Pancreas (tissue), 10 donors: ENCODE measurements at regions not wholly inside any gene's neighbourhood (a gene's known extent, or its start where the extent isn't known, plus 50 kb on each side); places are given as distances from the start of the nearest gene placed in this dataset.

Experiments
- ATAC-seq, 4 donors: fragments of 200-7000 bp; cut with Tn5 transposase; one replicate each; pipeline versions ENCODE4 v1.8.0 to v1.9.1; 2020; ENCODE audit warnings: mild to moderate bottlenecking in 4 of 4, moderate library complexity in 4 of 4
- DNase-seq, 6 donors: peaks; one replicate each; pipeline ENCODE4 v3.0.0-alpha.2; 2020
- FAIRE-seq: peaks from 2 replicates; lab custom pipeline; 2012; peaks lifted over from hg19 to GRCh38; lab: Jason Lieb, UNC
- H3K27ac ChIP-seq, 4 donors: fragments of 200-600 bp; sonication (generic); 1 replicate in 3 of 4; 2 replicates in 1 of 4; pipeline versions ENCODE4 v1.5.0 to v1.8.0; 2020
- H3K27me3 ChIP-seq, 4 donors: fragments of 200-600 bp; one replicate each; pipeline ENCODE4 v1.8.0; 2021
- H3K36me3 ChIP-seq, 3 donors: fragments of 200-600 bp; sonication (generic) in 1 of 3; one replicate each; pipeline versions ENCODE4 v1.5.0 to v1.8.0; 2020 to 2021
- H3K4me1 ChIP-seq, 3 donors: fragments of 200-600 bp; one replicate each; pipeline ENCODE4 v1.8.0; 2021
- H3K4me3 ChIP-seq, 4 donors: fragments of 200-600 bp; sonication (generic) in 2 of 4; one replicate each; pipeline versions ENCODE4 v1.5.0 to v1.8.0; 2020 to 2021
- H3K9me3 ChIP-seq, 4 donors: fragments of 200-600 bp; one replicate each; pipeline ENCODE4 v1.8.0; 2021
- WGBS, 2 donors: extraction: QIAGEN DNeasy Blood & Tissue Kit; methylation state at CpG; one replicate each; pipeline ENCODE4 v1.1.7; 2013; 5-methylcytosine and 5-hydroxymethylcytosine counted together
- intact Hi-C, 3 donors: fragments of 100-400 bp; cut with DNase I; formaldehyde crosslinking; loops; one replicate each; pipeline versions ENCODE4 v1.11.1 to v1.14.2; 2022
- TF ChIP-seq, protein P1 (sequence below), 4 donors: fragments of 200-600 bp; sonication (generic) in 3 of 4; IDR thresholded peaks; one replicate each; pipeline versions ENCODE4 v1.5.0 to v1.8.0; 2021; ENCODE audit warnings: antibody characterized with exemption in 4 of 4
- donor health status: healthy with polysubstance abuse.
- donor health status: DM: no; HTN: no; CAD: no; lungs with moderate emphysema.
- donor health status: DM: no; HTN: no; CAD: no.
- donor health status: control.
- donor health status: control.
- donor health status: Bipolar disorder and iron deficiency.
- donor health status: DM: yes; HTN: yes; CAD: no.
- donor health status: DM: no; HTN: no; CAD: no.
- donor health status: DM: no; HTN: no; CAD: no.
- donor health status: DM: yes; HTN: yes; CAD: no.

DNA sequence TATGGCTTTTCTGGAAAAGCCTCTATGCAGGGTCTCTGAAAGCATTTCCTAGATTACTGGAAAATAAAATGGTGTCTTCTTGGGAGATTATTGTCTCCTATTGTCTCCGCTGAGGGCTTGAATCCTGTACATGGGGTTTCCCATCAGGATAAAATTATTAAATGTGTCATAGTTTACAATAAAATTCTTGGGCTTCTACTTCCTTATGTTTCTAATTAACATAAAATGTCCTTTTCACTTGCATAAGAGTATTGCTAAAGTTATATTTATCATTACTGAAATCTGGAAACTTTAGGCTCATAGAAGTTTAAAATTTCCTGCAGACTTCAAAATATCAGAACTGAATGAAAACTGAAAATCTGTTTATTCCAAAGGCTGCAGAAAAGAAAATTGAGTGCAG lies 595.5 kb upstream of the AGTR1 start:
- Histone ChIP-seq H3K4me1 (no peaks in the 10 kb centered on the region), H3K27ac (no peak overlapping the region), H3K9me3 (no peaks in the 10 kb centered on the region), H3K36me3 (no peaks in the 10 kb centered on the region), H3K4me3 (no peak overlapping the region), H3K27me3 (no peaks in the 10 kb centered on the region)
- ATAC-seq, result no peak
- TF ChIP-seq, protein P1, sequence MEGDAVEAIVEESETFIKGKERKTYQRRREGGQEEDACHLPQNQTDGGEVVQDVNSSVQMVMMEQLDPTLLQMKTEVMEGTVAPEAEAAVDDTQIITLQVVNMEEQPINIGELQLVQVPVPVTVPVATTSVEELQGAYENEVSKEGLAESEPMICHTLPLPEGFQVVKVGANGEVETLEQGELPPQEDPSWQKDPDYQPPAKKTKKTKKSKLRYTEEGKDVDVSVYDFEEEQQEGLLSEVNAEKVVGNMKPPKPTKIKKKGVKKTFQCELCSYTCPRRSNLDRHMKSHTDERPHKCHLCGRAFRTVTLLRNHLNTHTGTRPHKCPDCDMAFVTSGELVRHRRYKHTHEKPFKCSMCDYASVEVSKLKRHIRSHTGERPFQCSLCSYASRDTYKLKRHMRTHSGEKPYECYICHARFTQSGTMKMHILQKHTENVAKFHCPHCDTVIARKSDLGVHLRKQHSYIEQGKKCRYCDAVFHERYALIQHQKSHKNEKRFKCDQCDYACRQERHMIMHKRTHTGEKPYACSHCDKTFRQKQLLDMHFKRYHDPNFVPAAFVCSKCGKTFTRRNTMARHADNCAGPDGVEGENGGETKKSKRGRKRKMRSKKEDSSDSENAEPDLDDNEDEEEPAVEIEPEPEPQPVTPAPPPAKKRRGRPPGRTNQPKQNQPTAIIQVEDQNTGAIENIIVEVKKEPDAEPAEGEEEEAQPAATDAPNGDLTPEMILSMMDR (IDR thresholded peaks at IDR 0.05), result no peak
- no peak for FAIRE-seq
- DNase-seq, result no peak
- 89 to 100% methylated on average over 1 of the region's 1 CpG for WGBS, 2 donors
- intact Hi-C loops, result no loop called here

DNA sequence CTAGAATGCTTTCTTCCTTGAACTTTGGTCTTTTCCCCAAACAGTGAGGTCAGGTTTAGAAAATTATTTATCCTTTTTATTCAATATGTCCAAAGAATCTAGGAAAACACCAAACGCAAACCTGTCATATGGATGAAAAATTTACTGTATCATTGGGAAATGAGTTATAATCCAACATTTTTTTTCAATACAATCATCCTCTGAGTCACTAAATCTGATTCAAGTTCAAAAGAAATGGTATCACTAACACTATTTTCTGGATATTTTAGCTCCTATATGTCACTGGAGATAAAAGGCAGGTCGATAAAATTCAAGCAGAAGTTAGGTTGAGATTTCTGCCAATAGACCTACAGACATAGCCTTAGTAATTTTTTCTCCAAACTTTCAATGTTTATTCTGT lies 591.6 kb upstream of the AGTR1 start:
- TF ChIP-seq, protein P1 (IDR thresholded peaks at IDR 0.05), result no peak
- FAIRE-seq, result no peak
- ATAC-seq, result no peak
- Histone ChIP-seq H3K4me1 (no peaks in the 10 kb centered on the region), H3K4me3 (no peak overlapping the region), H3K27me3 (no peaks in the 10 kb centered on the region), H3K9me3 (no peaks in the 10 kb centered on the region), H3K27ac (no peak overlapping the region), H3K36me3 (no peaks in the 10 kb centered on the region)
- intact Hi-C loops, result no loop called here
- WGBS, 2 donors, result 45 to 47% methylated on average over 2 of the region's 2 CpGs
- no peak for DNase-seq

DNA sequence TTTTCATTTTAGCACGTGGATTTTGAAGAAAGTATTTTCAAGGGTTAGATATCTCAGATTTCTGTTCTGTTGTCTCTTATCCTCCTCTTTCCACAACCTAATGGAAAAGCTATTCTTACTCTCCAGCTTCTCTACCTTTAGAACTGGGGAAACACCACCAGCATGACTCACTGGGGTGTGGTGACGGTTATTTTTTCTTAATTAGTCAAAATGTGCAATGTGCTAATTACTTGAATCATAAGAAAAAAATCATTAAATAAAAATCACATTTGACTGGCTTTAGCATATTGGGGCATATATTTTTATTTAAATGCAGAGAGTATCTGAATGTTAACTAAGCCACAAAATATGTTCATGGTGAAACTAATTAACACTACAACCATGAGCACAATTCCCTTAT lies 570.7 kb upstream of the AGTR1 start:
- Histone ChIP-seq H3K27ac (no peak overlapping the region), H3K9me3 (no peaks in the 10 kb centered on the region), H3K36me3 (no peaks in the 10 kb centered on the region), H3K4me1 (no peaks in the 10 kb centered on the region), H3K27me3 (no peaks in the 10 kb centered on the region), H3K4me3 (no peak overlapping the region)
- ATAC-seq (no peak), FAIRE-seq (no peak), DNase-seq (no peak)
- intact Hi-C loops, result no loop called here
- TF ChIP-seq, protein P1 (IDR thresholded peaks at IDR 0.05), result no peak
- WGBS, 2 donors, result 50 to 56% methylated on average over 2 of the region's 2 CpGs

DNA sequence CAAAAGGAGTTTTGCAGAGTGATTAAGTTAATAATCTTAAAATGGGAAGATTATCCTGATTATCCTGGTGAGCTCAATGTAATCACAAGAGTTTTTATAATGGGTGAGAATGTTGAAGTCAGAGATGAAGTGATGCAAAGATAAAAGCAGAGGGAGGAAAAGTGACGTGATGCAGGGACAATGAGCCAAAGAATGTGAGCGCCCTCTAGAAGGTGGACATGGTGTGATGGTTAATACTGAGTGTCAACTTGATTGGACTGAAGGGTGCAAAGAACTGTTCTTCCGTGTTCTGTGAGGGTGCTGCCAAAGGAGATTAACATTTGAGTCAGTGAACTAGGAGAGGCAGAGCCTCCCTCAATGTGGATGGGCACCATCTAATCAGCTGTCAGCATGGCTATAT lies 569.6 kb upstream of the AGTR1 start:
- no peak for FAIRE-seq
- TF ChIP-seq, protein P1 (IDR thresholded peaks at IDR 0.05), result no peak
- Histone ChIP-seq H3K4me1 (no peaks in the 10 kb centered on the region), H3K36me3 (no peaks in the 10 kb centered on the region), H3K27ac (no peak overlapping the region), H3K27me3 (no peaks in the 10 kb centered on the region), H3K9me3 (no peaks in the 10 kb centered on the region), H3K4me3 (no peak overlapping the region)
- ATAC-seq, result no peak
- 41 to 54% methylated on average over 3 of the region's 3 CpGs for WGBS, 2 donors
- no peak for DNase-seq
- intact Hi-C loops, result no loop called here

DNA sequence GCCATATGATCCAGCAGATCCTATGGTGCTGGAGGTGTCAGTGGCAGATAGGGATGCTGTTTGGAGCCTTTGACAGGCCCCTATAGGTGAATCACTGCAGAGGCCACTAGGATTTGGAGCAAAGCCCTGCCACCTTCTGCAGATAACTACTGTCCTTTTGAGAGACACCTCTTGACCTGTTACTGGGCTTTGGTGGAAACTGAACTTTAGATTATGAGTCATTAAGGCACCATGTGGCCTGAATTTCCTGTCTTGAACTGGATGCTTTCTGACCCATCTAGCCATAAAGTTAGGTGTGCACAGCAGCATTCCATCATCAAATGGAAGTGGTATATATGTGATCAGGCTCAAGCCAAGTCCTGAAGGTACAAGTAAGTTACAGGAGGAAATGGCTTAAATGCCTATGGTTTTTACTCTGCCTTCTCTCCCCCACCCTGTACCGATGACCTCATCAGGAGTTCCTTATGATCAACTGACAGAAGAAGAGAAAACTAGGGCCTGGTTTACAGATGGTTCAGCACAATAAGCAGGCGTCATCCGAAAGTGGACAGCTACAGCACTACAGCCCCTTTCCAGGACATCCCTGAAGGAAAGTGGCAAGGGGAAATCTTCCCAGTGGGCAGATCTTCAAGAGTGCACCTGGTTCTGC lies 565.6 kb upstream of the AGTR1 start:
- Histone ChIP-seq H3K27me3 (no peaks in the 10 kb centered on the region), H3K36me3 (no peaks in the 10 kb centered on the region), H3K9me3 (no peaks in the 10 kb centered on the region), H3K27ac (no peak overlapping the region), H3K4me1 (no peaks in the 10 kb centered on the region), H3K4me3 (no peak overlapping the region)
- DNase-seq, result no peak
- FAIRE-seq, result no peak
- TF ChIP-seq, protein P1 (IDR thresholded peaks at IDR 0.05), result no peak
- 76 to 88% methylated on average over 3 of the region's 3 CpGs for WGBS, 2 donors
- intact Hi-C loops, result no loop called here
- ATAC-seq, result no peak
